NCI-H2081 treated with DMSO at 0.1 percent for 48 hours (cell line): ENCODE measurements at regions not wholly inside any gene's neighbourhood (a gene's known extent, or its start where the extent isn't known, plus 50 kb on each side); places are given as distances from the start of the nearest gene placed in this dataset.

Experiments used
- DNase-seq: peaks from one replicate; lab custom pipeline; 2025; lab: John Stamatoyannopoulos, UW

- no peak for DNase-seq
Observed at GRCh38 chr7:125664625-125665024, 735.0 kb upstream of the POT1 start.

GRCh38 chr7:125663961-125664360, 734.3 kb upstream of the POT1 start:
- DNase-seq = no peak

- DNase-seq = no peak
Observed at GRCh38 chr7:125661677-125662076, 732.1 kb upstream of the POT1 start.

GRCh38 chr7:125661006-125661405, 731.4 kb upstream of the POT1 start:
- DNase-seq = no peak

- DNase-seq = no peak
Observed at GRCh38 chr7:125654076-125654475, 724.5 kb upstream of the POT1 start.

GRCh38 chr7:125651823-125652528, 722.4 kb upstream of the POT1 start:
- no peak for DNase-seq

GRCh38 chr7:125648543-125648942, 718.9 kb upstream of the POT1 start:
- DNase-seq = no peak

- DNase-seq = no peak
Observed at GRCh38 chr7:125645770-125646169, 716.1 kb upstream of the POT1 start.

GRCh38 chr7:125644109-125644508, 714.5 kb upstream of the POT1 start:
- no peak for DNase-seq

GRCh38 chr7:125643302-125643701, 713.7 kb upstream of the POT1 start:
- DNase-seq = no peak

- DNase-seq = no peak
Observed at GRCh38 chr7:125641884-125642283, 712.3 kb upstream of the POT1 start.

GRCh38 chr7:125636320-125636962, 706.8 kb upstream of the POT1 start:
- DNase-seq = no peak

- no peak for DNase-seq
Observed at GRCh38 chr7:125618516-125618915, 688.9 kb upstream of the POT1 start.

GRCh38 chr7:125611582-125611981, 682.0 kb upstream of the POT1 start:
- DNase-seq = no peak

GRCh38 chr7:125606671-125607070, 677.0 kb upstream of the POT1 start:
- DNase-seq = no peak

GRCh38 chr7:125605241-125605640, 675.6 kb upstream of the POT1 start:
- DNase-seq = no peak

GRCh38 chr7:125602441-125602840, 672.8 kb upstream of the POT1 start:
- DNase-seq = no peak

- no peak for DNase-seq
Observed at GRCh38 chr7:125599387-125599786, 669.8 kb upstream of the POT1 start.

- DNase-seq = no peak
Observed at GRCh38 chr7:125592331-125592730, 662.7 kb upstream of the POT1 start.

- DNase-seq = no peak
Observed at GRCh38 chr7:125573126-125573525, 643.5 kb upstream of the POT1 start.

- DNase-seq = no peak
Observed at GRCh38 chr7:125572414-125572813, 642.8 kb upstream of the POT1 start.

GRCh38 chr7:125568799-125569198, 639.2 kb upstream of the POT1 start:
- no peak for DNase-seq

- DNase-seq = peak; percentile 81
Observed at GRCh38 chr7:125567686-125568085, 638.1 kb upstream of the POT1 start.

- DNase-seq = no peak
Observed at GRCh38 chr7:125563964-125564529, 634.4 kb upstream of the POT1 start.
